GM23338 (cell line): ENCODE measurements at regions not wholly inside any gene's neighbourhood (a gene's known extent, or its start where the extent isn't known, plus 50 kb on each side); places are given as distances from the start of the nearest gene placed in this dataset.

Experiments
- ATAC-seq: fragments of 200-7000 bp; cut with Tn5 transposase; 3 replicates; pipeline ENCODE4 v1.9.1; 2020
- DNase-seq: peaks from one replicate; pipeline ENCODE4 v3.0.0-alpha.2; 2015; ENCODE audit warnings: low spot score
- H2AFZ ChIP-seq: fragments of 200-600 bp; sonication (generic); 2 replicates; pipeline ENCODE4 v1.8.0; 2016; ENCODE audit warnings: antibody characterized with exemption, mild to moderate bottlenecking, moderate library complexity
- H3F3A ChIP-seq: fragments of 200-600 bp; sonication (generic); replicated peaks from 2 replicates; pipeline ENCODE4 v1.8.0; 2017; ENCODE audit warnings: antibody characterized with exemption, mixed run types, low read depth
- H3K27ac ChIP-seq: fragments of 200-600 bp; sonication (generic); 2 replicates; pipeline ENCODE4 v1.6.1; 2016; ENCODE audit warnings: low read depth
- H3K27me3 ChIP-seq: fragments of 200-600 bp; sonication (generic); 2 replicates; pipeline ENCODE4 v1.8.0; 2016; ENCODE audit warnings: mild to moderate bottlenecking, mixed run types, moderate library complexity; ENCODE audit not compliant: insufficient read depth
- H3K36me3 ChIP-seq: fragments of 200-600 bp; sonication (generic); 2 replicates; pipeline ENCODE4 v1.8.0; 2016; ENCODE audit warnings: mild to moderate bottlenecking; ENCODE audit not compliant: insufficient read depth
- H3K4me1 ChIP-seq: fragments of 200-600 bp; sonication (generic); 2 replicates; pipeline ENCODE4 v1.8.0; 2016; ENCODE audit warnings: mild to moderate bottlenecking, moderate library complexity; ENCODE audit not compliant: insufficient read depth
- H3K4me2 ChIP-seq: fragments of 200-600 bp; sonication (generic); 2 replicates; pipeline ENCODE4 v1.7.1; 2017; ENCODE audit warnings: mixed run types
- H3K4me3 ChIP-seq: fragments of 200-600 bp; sonication (generic); 2 replicates; pipeline ENCODE4 v1.6.1; 2016; ENCODE audit warnings: mixed run types
- H3K79me2 ChIP-seq: fragments of 200-600 bp; sonication (generic); replicated peaks from 2 replicates; pipeline ENCODE4 v1.8.0; 2017; ENCODE audit warnings: mild to moderate bottlenecking; ENCODE audit not compliant: insufficient read depth
- H3K9me2 ChIP-seq: fragments of 200-600 bp; sonication (generic); 2 replicates; pipeline ENCODE4 v1.8.0; 2017; ENCODE audit not compliant: insufficient read depth
- H4K20me1 ChIP-seq: fragments of 200-600 bp; sonication (generic); replicated peaks from 2 replicates; pipeline ENCODE4 v1.8.0; 2017; ENCODE audit warnings: mild to moderate bottlenecking; ENCODE audit not compliant: insufficient read depth
- H3K27ac Mint-ChIP-seq: 2 replicates; pipeline ENCODE4 v1.8.0; 2020; ENCODE audit warnings: inconsistent platforms, mild to moderate bottlenecking, moderate library complexity, mixed read lengths
- H3K27me3 Mint-ChIP-seq: 3 replicates; pipeline ENCODE4 v1.8.0; 2022; ENCODE audit warnings: low read depth, mild to moderate bottlenecking, moderate library complexity, mixed read lengths, inconsistent platforms; ENCODE audit not compliant: insufficient read depth, poor library complexity
- H3K36me3 Mint-ChIP-seq: 3 replicates; pipeline ENCODE4 v1.8.0; 2021; ENCODE audit warnings: low read depth, mild to moderate bottlenecking, inconsistent platforms, moderate library complexity, mixed read lengths
- H3K4me1 Mint-ChIP-seq: 3 replicates; pipeline ENCODE4 v1.8.0; 2020; ENCODE audit warnings: mild to moderate bottlenecking, inconsistent platforms, mixed read lengths
- H3K4me3 Mint-ChIP-seq: 3 replicates; pipeline ENCODE4 v1.8.0; 2021; ENCODE audit warnings: moderate library complexity, mild to moderate bottlenecking, inconsistent platforms, mixed read lengths
- H3K9me3 Mint-ChIP-seq: 3 replicates; pipeline ENCODE4 v1.8.0; 2020; ENCODE audit warnings: moderate library complexity, mild to moderate bottlenecking, inconsistent platforms, mixed read lengths
- CREB1 ChIP-seq: fragments of 250-450 bp; sonication (Bioruptor Pico); IDR thresholded peaks from 2 replicates; pipeline ENCODE4 v1.5.0; 2020; ENCODE audit warnings: low read depth, mild to moderate bottlenecking, moderate library complexity
- EZH2 ChIP-seq: fragments of 200-600 bp; sonication (generic); IDR thresholded peaks from one replicate; pipeline ENCODE4 v1.8.0; 2017; ENCODE audit warnings: antibody characterized with exemption, mild to moderate bottlenecking, low read depth; ENCODE audit not compliant: unreplicated experiment
- EZH2phosphoT487 ChIP-seq: fragments of 200-600 bp; sonication (generic); IDR thresholded peaks from one replicate; pipeline ENCODE4 v1.8.1; 2018; ENCODE audit warnings: antibody characterized with exemption; ENCODE audit not compliant: unreplicated experiment
- JUNB ChIP-seq: IDR thresholded peaks from one replicate; pipeline ENCODE4 v1.6.1; 2016; ENCODE audit warnings: antibody characterized with exemption; ENCODE audit not compliant: unreplicated experiment
- NANOG ChIP-seq: IDR thresholded peaks from 2 replicates; pipeline ENCODE4 v1.6.1; 2016; ENCODE audit warnings: antibody characterized with exemption, borderline replicate concordance
- POLR2AphosphoS5 ChIP-seq: IDR thresholded peaks from 2 replicates; pipeline ENCODE4 v1.6.1; 2016; ENCODE audit warnings: antibody characterized with exemption, low read depth
- STAT1 ChIP-seq: IDR thresholded peaks from one replicate; pipeline ENCODE4 v1.6.1; 2016; ENCODE audit warnings: antibody characterized with exemption; ENCODE audit not compliant: unreplicated experiment
- ZNF114 ChIP-seq: fragments of 250-450 bp; sonication (Bioruptor Pico); IDR thresholded peaks from 2 replicates; pipeline ENCODE4 v1.5.0; 2020; ENCODE audit warnings: mild to moderate bottlenecking, moderate library complexity
- ZNF331 ChIP-seq: fragments of 250-450 bp; sonication (Bioruptor Pico); IDR thresholded peaks from 2 replicates; pipeline ENCODE4 v1.5.0; 2020; ENCODE audit warnings: low read depth, mild to moderate bottlenecking, moderate library complexity
- TF ChIP-seq, protein P1 (sequence below): IDR thresholded peaks from 2 replicates; pipeline ENCODE4 v1.6.1; 2016; ENCODE audit warnings: antibody characterized with exemption
- TF ChIP-seq, protein P2 (sequence below): IDR thresholded peaks from one replicate; pipeline ENCODE4 v1.6.1; 2018; ENCODE audit warnings: antibody characterized with exemption; ENCODE audit not compliant: unreplicated experiment
- TF ChIP-seq, protein P3 (sequence below): fragments of 250-450 bp; sonication (Bioruptor Pico); IDR thresholded peaks from 2 replicates; pipeline ENCODE4 v1.5.0; 2020; ENCODE audit warnings: mild to moderate bottlenecking, moderate library complexity
- TF ChIP-seq, protein P4 (sequence below), 2 experiments: fragments of 200-600 bp in 1 of 2; sonication (generic) in 1 of 2; conservative IDR thresholded peaks; 2 replicates each; pipeline versions ENCODE4 v1.5.1 to v1.6.1; 2016 to 2017; ENCODE audit warnings: antibody characterized with exemption in 2 of 2, low read depth in 2 of 2, mild to moderate bottlenecking in 2 of 2, moderate library complexity in 1 of 2

DNA sequence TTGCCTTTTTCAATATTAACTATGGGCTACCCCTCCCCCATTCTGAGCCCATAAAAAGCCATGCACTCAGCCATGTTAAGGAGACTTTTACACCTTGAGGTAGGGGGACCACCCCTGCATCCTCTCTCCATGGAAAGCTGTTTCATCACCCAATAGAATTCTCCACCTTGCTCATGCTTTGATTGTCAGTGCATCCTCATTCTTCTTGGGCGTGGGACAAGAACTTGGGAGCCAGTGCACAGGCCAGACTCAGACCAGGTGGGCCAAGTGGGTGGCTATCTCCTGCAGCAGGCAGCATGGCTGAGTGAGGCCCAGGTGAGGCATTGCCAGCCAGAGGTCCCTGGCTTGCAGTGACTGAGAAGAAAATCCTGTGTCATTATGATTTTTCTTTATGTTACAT is 357.4 kb upstream of the CDIN1 start:
- no peak for TF ChIP-seq ZNF114 (CRISPR knock-in tag)
- no peak for TF ChIP-seq POLR2AphosphoS5
- TF ChIP-seq STAT1, result no peak
- TF ChIP-seq, protein P1, sequence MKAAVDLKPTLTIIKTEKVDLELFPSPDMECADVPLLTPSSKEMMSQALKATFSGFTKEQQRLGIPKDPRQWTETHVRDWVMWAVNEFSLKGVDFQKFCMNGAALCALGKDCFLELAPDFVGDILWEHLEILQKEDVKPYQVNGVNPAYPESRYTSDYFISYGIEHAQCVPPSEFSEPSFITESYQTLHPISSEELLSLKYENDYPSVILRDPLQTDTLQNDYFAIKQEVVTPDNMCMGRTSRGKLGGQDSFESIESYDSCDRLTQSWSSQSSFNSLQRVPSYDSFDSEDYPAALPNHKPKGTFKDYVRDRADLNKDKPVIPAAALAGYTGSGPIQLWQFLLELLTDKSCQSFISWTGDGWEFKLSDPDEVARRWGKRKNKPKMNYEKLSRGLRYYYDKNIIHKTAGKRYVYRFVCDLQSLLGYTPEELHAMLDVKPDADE, result no peak
- TF ChIP-seq NANOG, result no peak
- TF ChIP-seq, protein P2, sequence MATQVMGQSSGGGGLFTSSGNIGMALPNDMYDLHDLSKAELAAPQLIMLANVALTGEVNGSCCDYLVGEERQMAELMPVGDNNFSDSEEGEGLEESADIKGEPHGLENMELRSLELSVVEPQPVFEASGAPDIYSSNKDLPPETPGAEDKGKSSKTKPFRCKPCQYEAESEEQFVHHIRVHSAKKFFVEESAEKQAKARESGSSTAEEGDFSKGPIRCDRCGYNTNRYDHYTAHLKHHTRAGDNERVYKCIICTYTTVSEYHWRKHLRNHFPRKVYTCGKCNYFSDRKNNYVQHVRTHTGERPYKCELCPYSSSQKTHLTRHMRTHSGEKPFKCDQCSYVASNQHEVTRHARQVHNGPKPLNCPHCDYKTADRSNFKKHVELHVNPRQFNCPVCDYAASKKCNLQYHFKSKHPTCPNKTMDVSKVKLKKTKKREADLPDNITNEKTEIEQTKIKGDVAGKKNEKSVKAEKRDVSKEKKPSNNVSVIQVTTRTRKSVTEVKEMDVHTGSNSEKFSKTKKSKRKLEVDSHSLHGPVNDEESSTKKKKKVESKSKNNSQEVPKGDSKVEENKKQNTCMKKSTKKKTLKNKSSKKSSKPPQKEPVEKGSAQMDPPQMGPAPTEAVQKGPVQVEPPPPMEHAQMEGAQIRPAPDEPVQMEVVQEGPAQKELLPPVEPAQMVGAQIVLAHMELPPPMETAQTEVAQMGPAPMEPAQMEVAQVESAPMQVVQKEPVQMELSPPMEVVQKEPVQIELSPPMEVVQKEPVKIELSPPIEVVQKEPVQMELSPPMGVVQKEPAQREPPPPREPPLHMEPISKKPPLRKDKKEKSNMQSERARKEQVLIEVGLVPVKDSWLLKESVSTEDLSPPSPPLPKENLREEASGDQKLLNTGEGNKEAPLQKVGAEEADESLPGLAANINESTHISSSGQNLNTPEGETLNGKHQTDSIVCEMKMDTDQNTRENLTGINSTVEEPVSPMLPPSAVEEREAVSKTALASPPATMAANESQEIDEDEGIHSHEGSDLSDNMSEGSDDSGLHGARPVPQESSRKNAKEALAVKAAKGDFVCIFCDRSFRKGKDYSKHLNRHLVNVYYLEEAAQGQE, result no peak
- no peak for TF ChIP-seq JUNB
- TF ChIP-seq, protein P3, sequence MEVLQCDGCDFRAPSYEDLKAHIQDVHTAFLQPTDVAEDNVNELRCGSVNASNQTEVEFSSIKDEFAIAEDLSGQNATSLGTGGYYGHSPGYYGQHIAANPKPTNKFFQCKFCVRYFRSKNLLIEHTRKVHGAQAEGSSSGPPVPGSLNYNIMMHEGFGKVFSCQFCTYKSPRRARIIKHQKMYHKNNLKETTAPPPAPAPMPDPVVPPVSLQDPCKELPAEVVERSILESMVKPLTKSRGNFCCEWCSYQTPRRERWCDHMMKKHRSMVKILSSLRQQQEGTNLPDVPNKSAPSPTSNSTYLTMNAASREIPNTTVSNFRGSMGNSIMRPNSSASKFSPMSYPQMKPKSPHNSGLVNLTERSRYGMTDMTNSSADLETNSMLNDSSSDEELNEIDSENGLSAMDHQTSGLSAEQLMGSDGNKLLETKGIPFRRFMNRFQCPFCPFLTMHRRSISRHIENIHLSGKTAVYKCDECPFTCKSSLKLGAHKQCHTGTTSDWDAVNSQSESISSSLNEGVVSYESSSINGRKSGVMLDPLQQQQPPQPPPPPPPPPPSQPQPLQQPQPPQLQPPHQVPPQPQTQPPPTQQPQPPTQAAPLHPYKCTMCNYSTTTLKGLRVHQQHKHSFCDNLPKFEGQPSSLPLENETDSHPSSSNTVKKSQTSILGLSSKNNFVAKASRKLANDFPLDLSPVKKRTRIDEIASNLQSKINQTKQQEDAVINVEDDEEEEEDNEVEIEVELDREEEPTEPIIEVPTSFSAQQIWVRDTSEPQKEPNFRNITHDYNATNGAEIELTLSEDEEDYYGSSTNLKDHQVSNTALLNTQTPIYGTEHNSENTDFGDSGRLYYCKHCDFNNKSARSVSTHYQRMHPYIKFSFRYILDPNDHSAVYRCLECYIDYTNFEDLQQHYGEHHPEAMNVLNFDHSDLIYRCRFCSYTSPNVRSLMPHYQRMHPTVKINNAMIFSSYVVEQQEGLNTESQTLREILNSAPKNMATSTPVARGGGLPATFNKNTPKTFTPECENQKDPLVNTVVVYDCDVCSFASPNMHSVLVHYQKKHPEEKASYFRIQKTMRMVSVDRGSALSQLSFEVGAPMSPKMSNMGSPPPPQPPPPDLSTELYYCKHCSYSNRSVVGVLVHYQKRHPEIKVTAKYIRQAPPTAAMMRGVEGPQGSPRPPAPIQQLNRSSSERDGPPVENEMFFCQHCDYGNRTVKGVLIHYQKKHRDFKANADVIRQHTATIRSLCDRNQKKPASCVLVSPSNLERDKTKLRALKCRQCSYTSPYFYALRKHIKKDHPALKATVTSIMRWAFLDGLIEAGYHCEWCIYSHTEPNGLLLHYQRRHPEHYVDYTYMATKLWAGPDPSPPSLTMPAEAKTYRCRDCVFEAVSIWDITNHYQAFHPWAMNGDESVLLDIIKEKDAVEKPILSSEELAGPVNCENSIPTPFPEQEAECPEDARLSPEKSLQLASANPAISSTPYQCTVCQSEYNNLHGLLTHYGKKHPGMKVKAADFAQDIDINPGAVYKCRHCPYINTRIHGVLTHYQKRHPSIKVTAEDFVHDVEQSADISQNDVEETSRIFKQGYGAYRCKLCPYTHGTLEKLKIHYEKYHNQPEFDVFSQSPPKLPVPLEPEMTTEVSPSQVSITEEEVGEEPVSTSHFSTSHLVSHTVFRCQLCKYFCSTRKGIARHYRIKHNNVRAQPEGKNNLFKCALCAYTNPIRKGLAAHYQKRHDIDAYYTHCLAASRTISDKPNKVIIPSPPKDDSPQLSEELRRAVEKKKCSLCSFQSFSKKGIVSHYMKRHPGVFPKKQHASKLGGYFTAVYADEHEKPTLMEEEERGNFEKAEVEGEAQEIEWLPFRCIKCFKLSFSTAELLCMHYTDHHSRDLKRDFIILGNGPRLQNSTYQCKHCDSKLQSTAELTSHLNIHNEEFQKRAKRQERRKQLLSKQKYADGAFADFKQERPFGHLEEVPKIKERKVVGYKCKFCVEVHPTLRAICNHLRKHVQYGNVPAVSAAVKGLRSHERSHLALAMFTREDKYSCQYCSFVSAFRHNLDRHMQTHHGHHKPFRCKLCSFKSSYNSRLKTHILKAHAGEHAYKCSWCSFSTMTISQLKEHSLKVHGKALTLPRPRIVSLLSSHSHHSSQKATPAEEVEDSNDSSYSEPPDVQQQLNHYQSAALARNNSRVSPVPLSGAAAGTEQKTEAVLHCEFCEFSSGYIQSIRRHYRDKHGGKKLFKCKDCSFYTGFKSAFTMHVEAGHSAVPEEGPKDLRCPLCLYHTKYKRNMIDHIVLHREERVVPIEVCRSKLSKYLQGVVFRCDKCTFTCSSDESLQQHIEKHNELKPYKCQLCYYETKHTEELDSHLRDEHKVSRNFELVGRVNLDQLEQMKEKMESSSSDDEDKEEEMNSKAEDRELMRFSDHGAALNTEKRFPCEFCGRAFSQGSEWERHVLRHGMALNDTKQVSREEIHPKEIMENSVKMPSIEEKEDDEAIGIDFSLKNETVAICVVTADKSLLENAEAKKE (CRISPR knock-in tag), result no peak
- TF ChIP-seq EZH2phosphoT487, result no peak
- TF ChIP-seq ZNF331 (CRISPR knock-in tag), result no peak
- TF ChIP-seq, protein P4, sequence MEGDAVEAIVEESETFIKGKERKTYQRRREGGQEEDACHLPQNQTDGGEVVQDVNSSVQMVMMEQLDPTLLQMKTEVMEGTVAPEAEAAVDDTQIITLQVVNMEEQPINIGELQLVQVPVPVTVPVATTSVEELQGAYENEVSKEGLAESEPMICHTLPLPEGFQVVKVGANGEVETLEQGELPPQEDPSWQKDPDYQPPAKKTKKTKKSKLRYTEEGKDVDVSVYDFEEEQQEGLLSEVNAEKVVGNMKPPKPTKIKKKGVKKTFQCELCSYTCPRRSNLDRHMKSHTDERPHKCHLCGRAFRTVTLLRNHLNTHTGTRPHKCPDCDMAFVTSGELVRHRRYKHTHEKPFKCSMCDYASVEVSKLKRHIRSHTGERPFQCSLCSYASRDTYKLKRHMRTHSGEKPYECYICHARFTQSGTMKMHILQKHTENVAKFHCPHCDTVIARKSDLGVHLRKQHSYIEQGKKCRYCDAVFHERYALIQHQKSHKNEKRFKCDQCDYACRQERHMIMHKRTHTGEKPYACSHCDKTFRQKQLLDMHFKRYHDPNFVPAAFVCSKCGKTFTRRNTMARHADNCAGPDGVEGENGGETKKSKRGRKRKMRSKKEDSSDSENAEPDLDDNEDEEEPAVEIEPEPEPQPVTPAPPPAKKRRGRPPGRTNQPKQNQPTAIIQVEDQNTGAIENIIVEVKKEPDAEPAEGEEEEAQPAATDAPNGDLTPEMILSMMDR (conservative IDR thresholded peaks at IDR 0.05; ENCODE audit: low read depth in 2 of 2), result no peak
- TF ChIP-seq CREB1, result no peak
- TF ChIP-seq EZH2, result no peak
- peaks cover 6% of the 10 kb centered on the region; the same call in 1 of the 2 replicates for H3K36me3 ChIP-seq
- Mint-ChIP-seq H3K36me3 (peaks cover 15% of the 10 kb centered on the region), H3K4me1 (peaks cover under 1% of the 10 kb centered on the region; the same call in 2 of the 3 replicates), H3K27ac (no peak overlapping the region), H3K9me3 (peaks cover 15% of the 10 kb centered on the region), H3K4me3 (no peak overlapping the region), H3K27me3 (no peaks in the 10 kb centered on the region)
- H3F3A ChIP-seq, result no peaks in the 10 kb centered on the region
- H3K27ac ChIP-seq, result no peak overlapping the region
- no peaks in the 10 kb centered on the region for H3K27me3 ChIP-seq
- H3K4me3 ChIP-seq, result no peak overlapping the region
- no peaks in the 10 kb centered on the region for H4K20me1 ChIP-seq
- no peaks in the 10 kb centered on the region; the same call in 1 of the 2 replicates for H3K9me2 ChIP-seq
- ATAC-seq (no peak), DNase-seq (peak; percentile 12)
- H3K4me1 ChIP-seq, result no peaks in the 10 kb centered on the region; the same call in 1 of the 2 replicates
- no peaks in the 10 kb centered on the region for H3K79me2 ChIP-seq
- no peak overlapping the region for H3K4me2 ChIP-seq
- H2AFZ ChIP-seq, result no peak overlapping the region
